ENCODE measurements at regions not wholly inside any gene's neighbourhood (a gene's known extent, or its start where the extent isn't known, plus 50 kb on each side); places are given as distances from the start of the nearest gene placed in this dataset.

GRCh38 chr5:165370233-165370632, 1864.8 kb downstream of the MAT2B start:
- CTCF ChIA-PET (ENCODE audit: low intra/inter-chr PET ratio, low total read pairs), result no interaction called here
- Histone ChIP-seq H4K20me1 (ENCODE audit: insufficient read depth, low read length) (no peaks in the 10 kb centered on the region), H3K9me3 (ENCODE audit: low read length) (peaks cover 65% of the 10 kb centered on the region), H3K27ac (ENCODE audit: extremely low read length, insufficient read depth, low read length) (no peak overlapping the region), H3K79me2 (ENCODE audit: insufficient read depth, low read length) (no peaks in the 10 kb centered on the region), H3K27me3 (ENCODE audit: control insufficient read depth in 1 of 2, insufficient read depth in 2 of 2, low read length in 2 of 2) (no peaks in the 10 kb centered on the region), H3K4me2 (ENCODE audit: low read depth, low read length) (no peak overlapping the region), H3K36me3 (replicated peaks in 1 of 2; ENCODE audit: control insufficient read depth in 1 of 2, insufficient read depth in 2 of 2, low read length in 2 of 2) (no peaks in the 10 kb centered on the region), H3K4me1 (ENCODE audit: insufficient read depth, low read length) (no peaks in the 10 kb centered on the region), H3K4me3 (replicated peaks in 1 of 3; ENCODE audit: insufficient read depth in 1 of 3, low read depth in 2 of 3, low read length in 3 of 3) (no peak overlapping the region), H3K9ac (ENCODE audit: insufficient read depth, low read depth, low read length) (no peak overlapping the region), H2AFZ (ENCODE audit: low read length) (no peak overlapping the region)
- FAIRE-seq, result no peak
- under 1% methylated on average over 4 of the region's 4 CpGs for WGBS (ENCODE audit: low lambda C conversion rate)
- no TSS peak for BruUV-seq (replicated peaks)
- intact Hi-C loops (cut with micrococcal nuclease; ENCODE audit: unreplicated experiment), result no loop called here
- in situ Hi-C loops (cut with HindIII; ENCODE audit: extremely low pct_ligation_motif_present, low pct_unique_long_range_greater_than_20kb), result no loop called here
- POLR2A ChIA-PET, result no interaction called here
- no peak for DNase-seq (ENCODE audit: low spot score)
- TF ChIP-seq ZNF451 (CRISPR knock-in tag; IDR thresholded peaks at IDR 0.05) (no peak), ZNF597 (CRISPR knock-in tag; IDR thresholded peaks at IDR 0.05) (no peak), MYPOP (CRISPR knock-in tag; IDR thresholded peaks at IDR 0.05) (no peak), DZIP1 (CRISPR knock-in tag; IDR thresholded peaks at IDR 0.05) (no peak), REPIN1 (CRISPR knock-in tag; IDR thresholded peaks at IDR 0.05; ENCODE audit: borderline replicate concordance, low read depth) (no peak), ZNF446 (CRISPR knock-in tag; IDR thresholded peaks at IDR 0.05) (no peak), BCL6 (CRISPR knock-in tag; IDR thresholded peaks at IDR 0.05) (no peak), GFI1 (CRISPR knock-in tag; IDR thresholded peaks at IDR 0.05; ENCODE audit: borderline replicate concordance) (no peak), ZNF678 (CRISPR knock-in tag; IDR thresholded peaks at IDR 0.05) (no peak), RFXAP (CRISPR knock-in tag; IDR thresholded peaks at IDR 0.05; ENCODE audit: borderline replicate concordance) (no peak), ZNF160 (CRISPR knock-in tag; IDR thresholded peaks at IDR 0.05) (no peak), ZNF704 (CRISPR knock-in tag; IDR thresholded peaks at IDR 0.05; ENCODE audit: borderline replicate concordance) (no peak), PITX1 (CRISPR knock-in tag; IDR thresholded peaks at IDR 0.05) (no peak), POLR2G (IDR thresholded peaks at IDR 0.05; ENCODE audit: low read depth, low read length) (no peak), MXD4 (CRISPR knock-in tag; IDR thresholded peaks at IDR 0.05) (no peak)
- ATAC-seq, result no peak
